NCI-H1694 (cell line): ENCODE measurements at regions not wholly inside any gene's neighbourhood (a gene's known extent, or its start where the extent isn't known, plus 50 kb on each side); places are given as distances from the start of the nearest gene placed in this dataset.

Experiments
- DNase-seq: peaks from one replicate; lab custom pipeline; 2025; lab: John Stamatoyannopoulos, UW

- DNase-seq: no peak
Measured at GRCh38 chr7:440059-440749, 79.4 kb downstream of the PDGFA start.

GRCh38 chr7:441684-442421 lies 77.8 kb downstream of the PDGFA start:
- DNase-seq: no peak

GRCh38 chr7:442457-442856 lies 77.2 kb downstream of the PDGFA start:
- no peak for DNase-seq

GRCh38 chr7:443279-443833 lies 76.3 kb downstream of the PDGFA start:
- DNase-seq: no peak

- DNase-seq: no peak
Measured at GRCh38 chr7:444606-445005, 75.0 kb downstream of the PDGFA start.

GRCh38 chr7:445020-445419 lies 74.6 kb downstream of the PDGFA start:
- no peak for DNase-seq

GRCh38 chr7:445563-446288 lies 73.9 kb downstream of the PDGFA start:
- no peak for DNase-seq

- DNase-seq: no peak
Measured at GRCh38 chr7:446289-446935, 73.2 kb downstream of the PDGFA start.
